ENCODE measurements at regions not wholly inside any gene's neighbourhood (a gene's known extent, or its start where the extent isn't known, plus 50 kb on each side); places are given as distances from the start of the nearest gene placed in this dataset.

DNA sequence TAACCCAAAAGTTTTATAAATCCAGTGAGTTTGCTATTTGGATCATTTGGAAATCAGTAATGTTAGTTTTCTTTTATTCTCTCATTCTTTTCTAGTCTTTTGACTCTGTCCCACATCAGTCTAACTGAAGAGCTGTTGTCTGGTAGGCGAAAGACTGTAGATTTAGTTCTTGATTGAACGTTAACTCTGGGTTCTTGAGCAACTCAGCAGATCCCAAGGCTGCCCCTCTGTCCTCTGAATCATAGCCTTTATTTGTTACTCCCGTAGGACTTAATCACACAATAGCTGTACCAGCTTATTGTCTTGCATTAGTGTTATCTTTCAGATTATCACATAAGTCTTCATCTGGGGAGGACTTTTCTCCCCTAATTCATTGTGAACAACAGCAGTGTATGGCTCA, 119.3 kb upstream of the TOM1L1 start:
- DNase-seq (ENCODE audit: low read depth): no peak
- TF ChIP-seq, protein P1, sequence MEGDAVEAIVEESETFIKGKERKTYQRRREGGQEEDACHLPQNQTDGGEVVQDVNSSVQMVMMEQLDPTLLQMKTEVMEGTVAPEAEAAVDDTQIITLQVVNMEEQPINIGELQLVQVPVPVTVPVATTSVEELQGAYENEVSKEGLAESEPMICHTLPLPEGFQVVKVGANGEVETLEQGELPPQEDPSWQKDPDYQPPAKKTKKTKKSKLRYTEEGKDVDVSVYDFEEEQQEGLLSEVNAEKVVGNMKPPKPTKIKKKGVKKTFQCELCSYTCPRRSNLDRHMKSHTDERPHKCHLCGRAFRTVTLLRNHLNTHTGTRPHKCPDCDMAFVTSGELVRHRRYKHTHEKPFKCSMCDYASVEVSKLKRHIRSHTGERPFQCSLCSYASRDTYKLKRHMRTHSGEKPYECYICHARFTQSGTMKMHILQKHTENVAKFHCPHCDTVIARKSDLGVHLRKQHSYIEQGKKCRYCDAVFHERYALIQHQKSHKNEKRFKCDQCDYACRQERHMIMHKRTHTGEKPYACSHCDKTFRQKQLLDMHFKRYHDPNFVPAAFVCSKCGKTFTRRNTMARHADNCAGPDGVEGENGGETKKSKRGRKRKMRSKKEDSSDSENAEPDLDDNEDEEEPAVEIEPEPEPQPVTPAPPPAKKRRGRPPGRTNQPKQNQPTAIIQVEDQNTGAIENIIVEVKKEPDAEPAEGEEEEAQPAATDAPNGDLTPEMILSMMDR (conservative IDR thresholded peaks at IDR 0.05; ENCODE audit: low read depth, low read length): no peak
- H3K4me3 ChIP-seq (ENCODE audit: low read length): no peak overlapping the region

DNA sequence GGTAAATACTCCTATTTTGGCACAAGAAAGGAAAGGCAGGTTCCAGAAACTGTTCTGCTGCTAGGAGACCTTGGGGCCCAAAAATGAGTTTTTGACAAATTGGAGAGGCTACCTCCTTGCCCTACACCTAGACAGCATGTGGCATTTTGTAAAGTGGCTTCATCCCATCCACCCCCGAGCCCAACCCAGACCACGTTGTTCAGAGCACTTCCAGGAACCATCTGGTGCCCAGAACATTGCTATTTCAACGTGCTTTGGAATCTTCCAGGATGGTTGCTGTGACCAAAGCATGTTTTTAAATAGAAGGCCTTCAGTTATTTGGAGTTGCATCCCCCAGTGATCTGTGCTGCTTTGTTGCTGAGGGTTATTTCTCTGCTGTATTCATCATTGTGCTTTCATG, 116.3 kb upstream of the TOM1L1 start:
- TF ChIP-seq, protein P1 (conservative IDR thresholded peaks at IDR 0.05; ENCODE audit: low read depth, low read length): no peak
- no peak for DNase-seq (ENCODE audit: low read depth)
- no peak overlapping the region for H3K4me3 ChIP-seq (ENCODE audit: low read length)

DNA sequence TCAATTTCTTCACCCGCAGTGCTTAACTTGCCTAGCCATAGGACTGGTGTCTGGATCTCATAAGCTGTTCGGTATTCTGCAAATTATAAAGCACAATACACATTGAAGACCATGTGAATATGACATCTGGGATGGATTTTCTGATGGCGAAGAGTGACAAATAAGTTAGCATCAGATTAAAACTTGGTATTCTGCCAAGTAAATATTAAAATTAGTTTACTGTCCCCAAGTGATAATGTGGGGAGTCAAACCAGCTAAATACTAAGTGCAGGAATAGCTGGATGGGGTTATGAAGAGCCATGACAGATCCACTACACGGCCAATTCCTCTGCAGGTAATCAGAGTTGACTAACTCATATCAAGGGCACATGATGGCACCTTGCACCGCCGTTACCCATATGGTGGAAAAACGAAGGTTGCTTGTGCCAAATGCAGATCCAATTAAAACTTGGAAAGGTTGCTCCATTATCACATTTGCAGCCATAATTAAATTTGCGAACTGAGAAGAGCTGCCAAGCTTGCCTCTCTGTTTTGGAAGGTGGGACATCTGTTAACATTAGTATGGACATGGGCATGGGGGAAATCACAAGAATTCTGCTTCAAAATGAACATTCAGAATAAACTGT, 114.9 kb upstream of the TOM1L1 start:
- no peak overlapping the region for H3K4me3 ChIP-seq (ENCODE audit: low read length)
- TF ChIP-seq, protein P1 (conservative IDR thresholded peaks at IDR 0.05; ENCODE audit: low read depth, low read length): no peak
- no peak for DNase-seq (ENCODE audit: low read depth)

DNA sequence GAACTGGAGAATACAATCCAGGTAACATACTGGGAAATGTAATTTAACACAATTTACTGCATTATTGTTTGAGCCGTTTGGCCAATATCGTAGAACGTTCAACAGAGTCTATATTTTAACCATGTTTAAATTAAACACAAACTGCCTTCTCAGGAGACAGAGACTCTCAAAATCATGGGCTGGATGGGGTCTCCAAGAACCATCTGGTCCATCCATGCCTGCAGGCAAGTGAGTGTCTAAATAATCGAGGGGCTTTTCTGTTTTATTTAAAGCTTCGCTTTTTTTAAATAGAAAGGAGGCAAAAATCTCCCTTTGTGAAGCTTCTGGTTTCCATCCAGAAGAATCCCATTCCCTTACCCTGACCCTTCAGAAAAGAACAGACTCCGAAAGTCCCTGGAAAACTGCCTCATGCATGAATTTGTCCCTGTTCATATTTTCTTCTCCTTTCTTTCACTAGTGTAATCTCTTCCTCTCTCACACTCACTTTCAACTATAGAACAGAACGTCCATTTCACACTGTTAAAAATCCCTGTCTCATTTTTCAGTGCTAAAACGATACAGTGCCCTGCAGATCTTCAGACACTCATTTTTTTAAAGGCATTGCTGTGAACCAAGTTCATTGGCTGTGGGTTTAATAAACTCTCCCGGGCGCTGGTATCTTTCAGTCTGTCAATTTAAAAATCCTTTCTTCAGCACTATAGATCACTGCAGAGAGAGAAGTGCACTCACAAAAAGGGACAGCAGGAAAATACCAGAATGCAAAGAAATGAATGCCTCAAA, 111.4 kb upstream of the TOM1L1 start:
- TF ChIP-seq, protein P1 (conservative IDR thresholded peaks at IDR 0.05; ENCODE audit: low read depth, low read length): no peak
- no peak overlapping the region for H3K4me3 ChIP-seq (ENCODE audit: low read length)
- DNase-seq (ENCODE audit: low read depth): no peak

DNA sequence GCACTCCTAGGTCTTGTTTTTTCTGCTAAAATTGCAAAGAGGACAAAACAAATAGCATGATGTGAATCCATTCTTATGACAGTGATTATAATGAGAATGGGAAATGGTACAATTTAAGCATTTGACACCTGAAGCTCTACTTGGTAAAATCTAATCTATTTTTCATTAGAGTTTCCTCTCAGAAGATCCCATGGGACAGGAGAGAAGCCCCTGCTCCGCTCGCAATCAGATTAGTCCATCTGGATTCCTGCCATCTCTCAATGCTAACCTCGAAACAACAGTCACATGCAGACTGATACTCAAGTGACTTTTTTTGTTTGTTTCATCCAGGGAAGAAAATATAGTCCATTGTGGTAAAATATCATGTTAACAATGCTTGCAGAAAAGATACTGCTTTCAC, 107.4 kb upstream of the TOM1L1 start:
- DNase-seq (ENCODE audit: low read depth): no peak
- H3K4me3 ChIP-seq (ENCODE audit: low read length): no peak overlapping the region
- TF ChIP-seq, protein P1 (conservative IDR thresholded peaks at IDR 0.05; ENCODE audit: low read depth, low read length): no peak

DNA sequence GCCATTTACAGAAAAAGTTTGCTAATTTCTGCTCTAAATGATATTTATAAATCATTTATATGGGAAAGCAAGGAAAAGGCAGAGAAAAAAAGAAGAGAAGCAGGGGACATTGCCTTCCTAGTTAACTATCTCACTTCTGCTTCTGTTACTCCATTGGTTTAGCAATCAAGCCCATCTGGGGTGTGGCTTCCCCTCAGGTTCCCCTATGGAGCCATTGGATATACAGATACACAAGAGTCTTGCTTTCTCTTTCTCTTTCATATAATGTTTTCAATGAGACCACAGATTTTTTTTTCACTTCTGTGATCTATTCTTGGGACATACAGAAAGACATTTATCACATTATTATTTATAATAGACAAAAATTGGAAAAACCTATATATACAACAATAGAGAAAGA, 105.6 kb upstream of the TOM1L1 start:
- TF ChIP-seq, protein P1 (conservative IDR thresholded peaks at IDR 0.05; ENCODE audit: low read depth, low read length): no peak
- no peak overlapping the region for H3K4me3 ChIP-seq (ENCODE audit: low read length)
- DNase-seq (ENCODE audit: low read depth): no peak

DNA sequence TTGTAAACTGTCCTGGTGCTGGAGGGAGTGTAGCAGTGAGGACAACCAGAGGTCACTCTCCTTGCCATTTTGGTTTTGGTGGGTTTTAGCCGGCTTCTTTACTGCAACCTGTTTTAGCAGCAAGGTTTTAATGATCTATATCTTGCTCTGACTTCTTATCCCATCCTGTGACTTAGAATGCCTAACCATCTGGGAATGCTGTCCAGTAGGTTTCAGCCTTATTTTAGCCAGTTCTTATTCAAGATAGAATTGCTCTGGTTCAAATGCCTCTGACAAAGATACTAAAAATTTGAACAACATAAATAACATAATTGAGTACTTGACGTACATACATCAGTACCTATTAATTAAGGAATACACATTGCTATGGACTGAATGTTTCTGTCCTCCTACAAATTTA, 93.3 kb upstream of the TOM1L1 start:
- DNase-seq (ENCODE audit: low read depth): no peak
- TF ChIP-seq, protein P1 (conservative IDR thresholded peaks at IDR 0.05; ENCODE audit: low read depth, low read length): no peak
- no peak overlapping the region for H3K4me3 ChIP-seq (ENCODE audit: low read length)
